B cell (primary cell): ENCODE measurements at regions not wholly inside any gene's neighbourhood (a gene's known extent, or its start where the extent isn't known, plus 50 kb on each side); places are given as distances from the start of the nearest gene placed in this dataset.

Experiments
- ATAC-seq: fragments of 200-7000 bp; cut with Tn5 transposase; one replicate; pipeline ENCODE4 v1.10.0; 2021; ENCODE audit warnings: low read depth, mild to moderate bottlenecking, moderate number of reproducible peaks, moderate library complexity
- CTCF ChIA-PET: fragments of 350-600 bp; sonication (Branson Sonifier 250); formaldehyde crosslinking; loops from one replicate; lab custom pipeline; 2021; ENCODE audit warnings: antibody characterized with exemption, inconsistent platforms; lab: Charles Lee
- POLR2A ChIA-PET: fragments of 350-600 bp; sonication (Branson Sonifier 250); formaldehyde crosslinking; loops from one replicate; lab custom pipeline; 2021; ENCODE audit warnings: antibody characterized with exemption; lab: Charles Lee
- DNase-seq: peaks from one replicate; pipeline ENCODE4 v3.0.0; 2013
- H2AFZ ChIP-seq: 2 replicates; pipeline ENCODE4 v1.6.1; 2012; ENCODE audit warnings: mild to moderate bottlenecking, low read depth, low read length; ENCODE audit not compliant: insufficient read depth, poor library complexity, severe bottlenecking
- H3K27ac ChIP-seq, 2 donors: 1 replicate in 1 of 2; 2 replicates in 1 of 2; pipeline ENCODE4 v1.5.1; 2012 to 2013; ENCODE audit warnings: low read length in 2 of 2, mild to moderate bottlenecking in 2 of 2, moderate library complexity in 1 of 2
- H3K27me3 ChIP-seq, 4 experiments: fragments of 200-600 bp in 1 of 4; sonication (generic) in 1 of 4; replicated peaks in 1 of 4; 1 replicate in 2 of 4; 2 replicates in 2 of 4; pipeline versions ENCODE4 v1.6.1 to v1.7.0; 2013 to 2016; ENCODE audit warnings: low read length in 3 of 4, mild to moderate bottlenecking in 2 of 4, mixed read lengths in 1 of 4, moderate library complexity in 1 of 4; ENCODE audit not compliant: insufficient read depth in 4 of 4, control insufficient read depth in 3 of 4; ENCODE audit errors: control extremely low read depth in 1 of 4
- H3K36me3 ChIP-seq, 2 experiments: replicated peaks in 1 of 2; 1 replicate in 1 of 2; 2 replicates in 1 of 2; pipeline versions ENCODE4 v1.6.1 to v1.7.1; 2013; ENCODE audit warnings: low read length in 1 of 2; ENCODE audit not compliant: insufficient read depth in 2 of 2, control insufficient read depth in 1 of 2; ENCODE audit errors: control extremely low read depth in 1 of 2, extremely low read depth in 1 of 2
- H3K4me1 ChIP-seq, 2 donors: fragments of 200-600 bp in 1 of 2; sonication (generic) in 1 of 2; 1 replicate in 1 of 2; 2 replicates in 1 of 2; pipeline versions ENCODE4 v1.5.1 to v1.6.1; 2013 to 2017; ENCODE audit warnings: low read length in 2 of 2; ENCODE audit not compliant: control insufficient read depth in 2 of 2, insufficient read depth in 2 of 2
- H3K4me2 ChIP-seq: replicated peaks from 2 replicates; pipeline ENCODE3; 2012; ENCODE audit warnings: mild to moderate bottlenecking, low read depth, low read length; ENCODE audit not compliant: poor library complexity, severe bottlenecking
- H3K4me3 ChIP-seq, 5 experiments: fragments of 200-600 bp in 1 of 5; sonication (generic) in 1 of 5; 1 replicate in 3 of 5; 2 replicates in 2 of 5; pipeline versions ENCODE4 v1.5.1 to v1.7.0; 2011 to 2016; ENCODE audit warnings: low read length in 4 of 5, mild to moderate bottlenecking in 4 of 5, low read depth in 2 of 5, control low read depth in 1 of 5, moderate library complexity in 1 of 5; ENCODE audit not compliant: insufficient read depth in 1 of 5; ENCODE audit errors: control extremely low read depth in 1 of 5, extremely low read depth in 1 of 5
- H3K79me2 ChIP-seq: fragments of 200-600 bp; sonication (generic); one replicate; pipeline ENCODE4 v1.6.0; 2016; ENCODE audit warnings: low read length; ENCODE audit not compliant: control insufficient read depth, insufficient read depth
- H3K9ac ChIP-seq: fragments of 200-600 bp; sonication (generic); 2 replicates; pipeline ENCODE4 v1.6.1; 2017; ENCODE audit warnings: mild to moderate bottlenecking, low read length, moderate library complexity
- H3K9me3 ChIP-seq, 3 donors: one replicate each; pipeline versions ENCODE4 v1.6.1 to v1.7.1; 2013; ENCODE audit warnings: low read length in 2 of 3; ENCODE audit not compliant: control insufficient read depth in 2 of 3, insufficient read depth in 1 of 3; ENCODE audit errors: control extremely low read depth in 1 of 3
- H4K20me1 ChIP-seq: 2 replicates; pipeline ENCODE4 v1.6.0; 2012; ENCODE audit warnings: mild to moderate bottlenecking, low read length; ENCODE audit not compliant: insufficient read depth, control insufficient read depth, poor library complexity, severe bottlenecking
- H3K27ac Mint-ChIP-seq: one replicate; pipeline ENCODE4 v1.8.0; 2021; ENCODE audit warnings: mixed read lengths
- H3K27me3 Mint-ChIP-seq: one replicate; pipeline ENCODE4 v1.8.0; 2021; ENCODE audit warnings: mixed read lengths
- H3K4me1 Mint-ChIP-seq: one replicate; pipeline ENCODE4 v1.8.0; 2021; ENCODE audit warnings: mixed read lengths
- H3K4me3 Mint-ChIP-seq: one replicate; pipeline ENCODE4 v1.8.0; 2021; ENCODE audit warnings: mixed read lengths
- H3K9me3 Mint-ChIP-seq: one replicate; pipeline ENCODE4 v1.8.0; 2022; ENCODE audit warnings: mixed read lengths; ENCODE audit not compliant: insufficient read depth
- EZH2 ChIP-seq: IDR thresholded peaks from 2 replicates; pipeline ENCODE4 v1.6.1; 2012; ENCODE audit warnings: borderline replicate concordance, low read depth, mild to moderate bottlenecking, moderate library complexity, low read length; ENCODE audit not compliant: insufficient read depth, poor library complexity, severe bottlenecking
- WGBS: methylation state at CpG from one replicate; pipeline ENCODE4 v1.1.5; 2013; ENCODE audit warnings: missing lambda C conversion rate; ENCODE audit not compliant: insufficient coverage; 5-methylcytosine and 5-hydroxymethylcytosine counted together
- intact Hi-C: fragments of 100-400 bp; cut with micrococcal nuclease; formaldehyde crosslinking; loops from one replicate; pipeline ENCODE4 v1.10.0; 2022
- TF ChIP-seq, protein P1 (sequence below): fragments of 200-600 bp; IDR thresholded peaks from one replicate; pipeline ENCODE4 v1.8.0; 2022; ENCODE audit warnings: antibody characterized with exemption, mild to moderate bottlenecking

DNA sequence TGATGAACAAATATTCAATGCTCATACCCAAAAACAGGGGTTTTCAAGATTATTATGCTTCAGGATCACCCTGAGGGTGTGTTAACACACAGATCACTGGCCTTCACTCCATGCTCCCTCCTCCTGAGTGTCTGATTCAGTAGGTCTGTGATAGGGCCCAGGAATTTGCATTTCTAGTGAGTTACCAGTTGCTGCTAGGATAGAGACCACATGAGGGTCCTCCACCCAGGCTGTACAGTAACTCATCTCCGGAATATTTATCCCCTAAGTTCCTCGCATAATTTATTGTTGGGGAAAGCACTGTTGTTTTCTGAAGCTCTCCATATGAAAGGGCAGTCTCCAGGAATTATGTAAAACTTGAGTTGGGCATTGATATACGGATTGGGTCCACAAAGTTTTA lies 1106.6 kb upstream of the B3GALT2 start:
- Histone ChIP-seq H4K20me1 (no peaks in the 10 kb centered on the region), H3K27ac (no peak overlapping the region), H3K36me3 (no peaks in the 10 kb centered on the region), H3K9me3 (no peaks in the 10 kb centered on the region), H3K79me2 (no peaks in the 10 kb centered on the region), H2AFZ (no peak overlapping the region), H3K4me1 (peaks cover 10% of the 10 kb centered on the region in 2 donors), H3K4me2 (no peak overlapping the region), H3K9ac (no peak overlapping the region), H3K4me3 (no peak overlapping the region), H3K27me3 (peaks cover 0 to 9% (median 5%) of the 10 kb centered on the region in 4 experiments)
- TF ChIP-seq, protein P1, sequence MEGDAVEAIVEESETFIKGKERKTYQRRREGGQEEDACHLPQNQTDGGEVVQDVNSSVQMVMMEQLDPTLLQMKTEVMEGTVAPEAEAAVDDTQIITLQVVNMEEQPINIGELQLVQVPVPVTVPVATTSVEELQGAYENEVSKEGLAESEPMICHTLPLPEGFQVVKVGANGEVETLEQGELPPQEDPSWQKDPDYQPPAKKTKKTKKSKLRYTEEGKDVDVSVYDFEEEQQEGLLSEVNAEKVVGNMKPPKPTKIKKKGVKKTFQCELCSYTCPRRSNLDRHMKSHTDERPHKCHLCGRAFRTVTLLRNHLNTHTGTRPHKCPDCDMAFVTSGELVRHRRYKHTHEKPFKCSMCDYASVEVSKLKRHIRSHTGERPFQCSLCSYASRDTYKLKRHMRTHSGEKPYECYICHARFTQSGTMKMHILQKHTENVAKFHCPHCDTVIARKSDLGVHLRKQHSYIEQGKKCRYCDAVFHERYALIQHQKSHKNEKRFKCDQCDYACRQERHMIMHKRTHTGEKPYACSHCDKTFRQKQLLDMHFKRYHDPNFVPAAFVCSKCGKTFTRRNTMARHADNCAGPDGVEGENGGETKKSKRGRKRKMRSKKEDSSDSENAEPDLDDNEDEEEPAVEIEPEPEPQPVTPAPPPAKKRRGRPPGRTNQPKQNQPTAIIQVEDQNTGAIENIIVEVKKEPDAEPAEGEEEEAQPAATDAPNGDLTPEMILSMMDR = no peak
- no peak for TF ChIP-seq EZH2
- H3K4me3 Mint-ChIP-seq = no peak overlapping the region
- POLR2A ChIA-PET = no interaction called here
- H3K4me1 Mint-ChIP-seq = peaks cover 24% of the 10 kb centered on the region
- no peak overlapping the region for H3K27ac Mint-ChIP-seq
- no peaks in the 10 kb centered on the region for H3K9me3 Mint-ChIP-seq
- H3K27me3 Mint-ChIP-seq = peaks cover 14% of the 10 kb centered on the region
- intact Hi-C loops = loop anchor here (10.0 kb wide), 2 partner anchors 128 to 1038 kb away; no protein-coding TSS in a partner anchor
- CTCF ChIA-PET = no interaction called here
- ATAC-seq = no peak
- DNase-seq = no peak
- WGBS = no CpG with 5 or more reads among the region's 3 CpGs

GRCh38 chr1:194289569-194290266 lies 1103.3 kb upstream of the B3GALT2 start:
- no peaks in the 10 kb centered on the region for H3K9me3 Mint-ChIP-seq
- Histone ChIP-seq H4K20me1 (no peaks in the 10 kb centered on the region), H3K27me3 (peaks cover 0 to 9% (median 2%) of the 10 kb centered on the region in 4 experiments), H3K27ac (no peak overlapping the region), H3K4me1 (peaks cover 10% of the 10 kb centered on the region in 2 donors), H3K9me3 (no peaks in the 10 kb centered on the region), H3K9ac (no peak overlapping the region), H2AFZ (no peak overlapping the region), H3K36me3 (no peaks in the 10 kb centered on the region), H3K4me2 (peak overlapping the region; percentile 49), H3K4me3 (peak overlapping the region in 1 of 5 experiments; percentile 8), H3K79me2 (no peaks in the 10 kb centered on the region)
- DNase-seq (peak; percentile 91), ATAC-seq (peak; percentile 93)
- intact Hi-C loops = loop anchor here (1.0 to 10.0 kb wide), 7 partner anchors 125 to 1481 kb away; partner anchors contain the start of genes CDC73, RGS2, RO60 and UCHL5
- 0% methylated on average over 1 of the region's 6 CpGs for WGBS
- ChIA-PET CTCF (interaction anchor here (1.0 kb wide), 1 partner anchor 812 kb away, joined by 3 read pairs; no protein-coding TSS in a partner anchor), POLR2A (no interaction called here)
- H3K27me3 Mint-ChIP-seq = peaks cover 3% of the 10 kb centered on the region
- peaks cover 20% of the 10 kb centered on the region for H3K4me1 Mint-ChIP-seq
- H3K4me3 Mint-ChIP-seq = peak overlapping the region; percentile 27
- TF ChIP-seq, protein P1 = no peak
- TF ChIP-seq EZH2 = no peak
- H3K27ac Mint-ChIP-seq = peak overlapping the region; percentile 78
